Adrenal gland (tissue), 5 donors: ENCODE measurements at regions not wholly inside any gene's neighbourhood (a gene's known extent, or its start where the extent isn't known, plus 50 kb on each side); places are given as distances from the start of the nearest gene placed in this dataset.

ENCODE experiments used
- CTCF ChIP-seq, 6 experiments: fragments of 450-650 bp in 4 of 6; fragments of 200-600 bp in 2 of 6; sonication (generic) in 1 of 6; IDR thresholded peaks; 1 replicate in 5 of 6; 2 replicates in 1 of 6; pipeline versions ENCODE4 v1.5.1 to v1.8.0; 2016 to 2021; ENCODE audit warnings: antibody characterized with exemption in 6 of 6, mild to moderate bottlenecking in 2 of 6, moderate library complexity in 1 of 6
- POLR2A ChIP-seq, 2 donors: fragments of 450-650 bp; IDR thresholded peaks; one replicate each; pipeline ENCODE4 v1.6.1; 2017; ENCODE audit warnings: antibody characterized with exemption in 2 of 2, mild to moderate bottlenecking in 2 of 2, moderate library complexity in 1 of 2
- donor health status: DM: no; HTN: no; CAD: no.

- no peak for TF ChIP-seq CTCF (IDR thresholded peaks at IDR 0.05)
- no peak for TF ChIP-seq POLR2A (IDR thresholded peaks at IDR 0.05)
Measured at GRCh38 chr21:37967036-37967435, 50.8 kb upstream of the KCNJ6 start.
